ENCODE measurements at regions not wholly inside any gene's neighbourhood (a gene's known extent, or its start where the extent isn't known, plus 50 kb on each side); places are given as distances from the start of the nearest gene placed in this dataset.

DNA sequence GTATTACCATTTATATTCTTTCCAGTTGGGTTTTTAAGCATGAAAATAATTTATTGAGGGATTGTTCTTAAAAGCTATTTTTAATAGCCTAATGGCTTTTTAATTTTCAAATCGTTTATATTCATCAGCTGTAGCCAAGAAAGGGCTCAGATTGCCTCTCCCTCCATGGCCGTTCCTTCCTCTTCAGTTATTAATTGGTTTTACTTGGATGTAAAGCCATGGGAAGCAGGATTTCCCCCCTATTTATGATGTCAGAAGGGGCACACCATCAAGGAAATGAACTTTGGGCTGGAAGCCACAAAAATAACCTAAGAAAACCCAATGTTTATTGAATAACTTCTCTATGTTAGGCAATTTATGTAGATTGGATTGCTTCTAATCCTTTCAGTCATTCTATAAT, 656.3 kb downstream of the TYW1 start:
- Mint-ChIP-seq H3K4me3 (no peak overlapping the region), H3K4me1 (ENCODE audit: unreplicated experiment) (peaks cover 14% of the 10 kb centered on the region), H3K27ac (no peak overlapping the region), H3K27me3 (no peaks in the 10 kb centered on the region), H3K36me3 (no peaks in the 10 kb centered on the region), H3K9me3 (no peaks in the 10 kb centered on the region)
- TF ChIP-seq, protein P1, sequence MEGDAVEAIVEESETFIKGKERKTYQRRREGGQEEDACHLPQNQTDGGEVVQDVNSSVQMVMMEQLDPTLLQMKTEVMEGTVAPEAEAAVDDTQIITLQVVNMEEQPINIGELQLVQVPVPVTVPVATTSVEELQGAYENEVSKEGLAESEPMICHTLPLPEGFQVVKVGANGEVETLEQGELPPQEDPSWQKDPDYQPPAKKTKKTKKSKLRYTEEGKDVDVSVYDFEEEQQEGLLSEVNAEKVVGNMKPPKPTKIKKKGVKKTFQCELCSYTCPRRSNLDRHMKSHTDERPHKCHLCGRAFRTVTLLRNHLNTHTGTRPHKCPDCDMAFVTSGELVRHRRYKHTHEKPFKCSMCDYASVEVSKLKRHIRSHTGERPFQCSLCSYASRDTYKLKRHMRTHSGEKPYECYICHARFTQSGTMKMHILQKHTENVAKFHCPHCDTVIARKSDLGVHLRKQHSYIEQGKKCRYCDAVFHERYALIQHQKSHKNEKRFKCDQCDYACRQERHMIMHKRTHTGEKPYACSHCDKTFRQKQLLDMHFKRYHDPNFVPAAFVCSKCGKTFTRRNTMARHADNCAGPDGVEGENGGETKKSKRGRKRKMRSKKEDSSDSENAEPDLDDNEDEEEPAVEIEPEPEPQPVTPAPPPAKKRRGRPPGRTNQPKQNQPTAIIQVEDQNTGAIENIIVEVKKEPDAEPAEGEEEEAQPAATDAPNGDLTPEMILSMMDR (conservative IDR thresholded peaks at IDR 0.05), result no peak
- DNase-seq (ENCODE audit: extremely low spot score, unreplicated experiment), result no peak

DNA sequence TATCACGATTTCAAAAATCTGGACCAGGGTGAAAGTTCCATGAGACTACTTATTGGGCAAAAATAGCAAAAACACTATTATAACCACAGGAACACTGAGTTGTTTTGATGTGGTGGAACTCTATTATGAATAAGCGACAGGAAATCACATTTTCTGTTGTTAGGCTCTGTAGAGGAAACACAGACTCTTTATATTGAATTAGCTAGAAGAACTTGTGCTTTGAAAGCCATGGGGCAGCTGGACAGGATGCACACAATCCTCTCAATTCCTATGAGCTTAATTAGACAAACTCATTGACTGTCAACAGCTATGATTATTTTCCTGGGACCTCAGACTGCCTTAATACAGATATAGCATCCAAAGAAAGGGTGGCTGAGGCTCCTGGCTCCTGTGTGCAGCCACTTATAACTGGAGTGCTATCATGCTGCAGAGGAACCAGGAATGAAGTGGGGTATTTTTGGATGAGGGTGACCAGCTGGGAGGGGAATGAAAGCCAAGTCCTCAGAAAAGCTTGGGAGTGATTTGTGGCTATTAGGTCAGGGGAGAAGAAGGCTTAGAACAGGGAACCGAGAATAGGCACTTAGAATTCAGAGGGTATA, 657.3 kb downstream of the TYW1 start:
- Mint-ChIP-seq H3K9me3 (no peaks in the 10 kb centered on the region), H3K4me3 (no peak overlapping the region), H3K27ac (no peak overlapping the region), H3K36me3 (no peaks in the 10 kb centered on the region), H3K27me3 (no peaks in the 10 kb centered on the region), H3K4me1 (ENCODE audit: unreplicated experiment) (peaks cover 14% of the 10 kb centered on the region)
- TF ChIP-seq, protein P1 (conservative IDR thresholded peaks at IDR 0.05), result no peak
- DNase-seq (ENCODE audit: extremely low spot score, unreplicated experiment), result no peak

DNA sequence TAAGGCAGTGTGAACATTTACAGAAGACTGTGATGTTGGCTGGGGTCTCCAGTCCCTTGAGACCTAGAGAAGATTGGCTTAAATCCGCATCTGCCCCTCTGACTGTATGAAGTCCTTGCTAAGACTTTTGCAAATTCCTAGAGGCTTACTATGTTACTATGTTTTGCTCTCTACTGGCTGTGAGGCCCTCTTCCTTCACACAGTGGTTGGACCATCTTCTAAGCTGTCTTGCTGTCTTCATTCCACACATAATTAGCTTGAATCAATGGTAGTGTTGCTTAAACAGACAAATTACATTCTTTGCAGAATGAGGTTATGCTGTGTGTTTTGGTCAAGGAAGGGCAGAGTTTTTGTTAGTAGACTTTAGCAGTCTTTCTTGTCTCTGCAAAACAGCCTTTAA, 658.0 kb downstream of the TYW1 start:
- TF ChIP-seq, protein P1 (conservative IDR thresholded peaks at IDR 0.05), result no peak
- H3K4me1 Mint-ChIP-seq (ENCODE audit: unreplicated experiment), result peaks cover 14% of the 10 kb centered on the region
- no peak for DNase-seq (ENCODE audit: extremely low spot score, unreplicated experiment)
- peaks cover under 1% of the 10 kb centered on the region for H3K27me3 Mint-ChIP-seq
- H3K36me3 Mint-ChIP-seq, result no peaks in the 10 kb centered on the region
- H3K27ac Mint-ChIP-seq, result no peak overlapping the region
- no peak overlapping the region for H3K4me3 Mint-ChIP-seq
- no peaks in the 10 kb centered on the region for H3K9me3 Mint-ChIP-seq

DNA sequence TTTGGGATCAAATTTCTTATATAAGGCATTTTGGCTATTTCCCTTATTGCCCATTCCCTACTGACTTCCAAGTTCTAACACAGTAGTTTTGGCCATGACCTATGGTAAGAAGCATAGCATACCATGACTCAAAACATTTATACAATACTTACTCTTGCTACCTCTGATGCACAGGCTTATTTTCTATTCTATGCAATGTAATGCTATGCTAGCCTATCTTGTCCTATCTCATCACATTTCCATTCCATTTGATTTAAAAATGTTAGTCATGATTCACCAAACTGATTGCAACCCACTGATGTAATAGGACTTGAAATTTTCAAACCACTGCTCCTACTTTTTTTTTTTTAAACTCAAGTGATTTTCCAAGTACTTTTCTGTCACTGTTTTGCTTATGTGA, 658.5 kb downstream of the TYW1 start:
- Mint-ChIP-seq H3K27me3 (peaks cover 2% of the 10 kb centered on the region), H3K36me3 (no peaks in the 10 kb centered on the region), H3K4me3 (no peak overlapping the region), H3K27ac (no peak overlapping the region), H3K9me3 (no peaks in the 10 kb centered on the region), H3K4me1 (ENCODE audit: unreplicated experiment) (peaks cover 14% of the 10 kb centered on the region)
- TF ChIP-seq, protein P1 (conservative IDR thresholded peaks at IDR 0.05), result no peak
- no peak for DNase-seq (ENCODE audit: extremely low spot score, unreplicated experiment)

DNA sequence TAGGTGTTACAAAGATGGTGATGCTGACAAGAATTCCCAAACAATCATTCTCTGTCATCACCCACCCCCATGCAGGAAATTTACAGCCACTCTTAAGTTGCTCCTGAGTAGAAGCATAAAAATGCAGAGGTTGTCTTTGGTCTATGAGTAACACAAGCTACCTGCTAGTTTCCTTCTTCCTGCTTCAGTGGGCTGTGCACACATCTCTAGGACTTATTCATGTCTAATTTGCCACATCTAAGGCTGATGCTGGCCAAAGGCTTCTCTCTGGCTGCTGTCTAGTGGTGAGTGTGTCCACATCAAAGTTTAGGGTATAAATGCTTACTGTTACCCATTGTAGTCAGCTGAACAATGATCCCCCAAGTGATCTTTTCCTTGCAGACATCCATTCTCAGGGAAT, 662.5 kb downstream of the TYW1 start:
- H3K27me3 Mint-ChIP-seq, result peaks cover 2% of the 10 kb centered on the region
- H3K4me1 Mint-ChIP-seq (ENCODE audit: unreplicated experiment), result peaks cover 14% of the 10 kb centered on the region
- H3K36me3 Mint-ChIP-seq, result no peaks in the 10 kb centered on the region
- no peak for DNase-seq (ENCODE audit: extremely low spot score, unreplicated experiment)
- peaks cover 5% of the 10 kb centered on the region for H3K9me3 Mint-ChIP-seq
- no peak overlapping the region for H3K27ac Mint-ChIP-seq
- TF ChIP-seq, protein P1 (conservative IDR thresholded peaks at IDR 0.05), result no peak
- H3K4me3 Mint-ChIP-seq, result no peak overlapping the region

DNA sequence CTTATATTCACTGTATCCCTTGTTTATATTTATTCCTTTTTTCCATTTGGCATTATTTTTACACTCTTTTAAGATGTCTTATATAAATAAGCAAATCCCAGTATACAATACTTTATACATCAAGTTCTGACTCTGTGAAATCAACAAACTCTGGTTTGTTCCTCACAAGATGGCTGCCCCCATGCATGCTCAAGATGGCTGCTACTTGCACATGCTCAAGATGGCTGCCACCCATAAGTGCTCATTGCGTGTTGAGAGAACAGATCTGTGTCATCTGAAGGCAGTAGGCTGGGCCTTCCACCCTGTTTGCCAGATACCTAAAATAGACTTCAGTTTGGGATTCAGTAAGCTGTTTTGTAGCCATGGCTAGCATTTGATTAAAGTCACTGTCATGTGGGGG, 666.2 kb downstream of the TYW1 start:
- H3K36me3 Mint-ChIP-seq, result no peaks in the 10 kb centered on the region
- peaks cover 2% of the 10 kb centered on the region for H3K27me3 Mint-ChIP-seq
- H3K4me3 Mint-ChIP-seq, result no peak overlapping the region
- no peak overlapping the region for H3K27ac Mint-ChIP-seq
- peaks cover 5% of the 10 kb centered on the region for H3K4me1 Mint-ChIP-seq (ENCODE audit: unreplicated experiment)
- DNase-seq (ENCODE audit: extremely low spot score, unreplicated experiment), result no peak
- TF ChIP-seq, protein P1 (conservative IDR thresholded peaks at IDR 0.05), result no peak
- peaks cover 5% of the 10 kb centered on the region for H3K9me3 Mint-ChIP-seq

Measured in type B pancreatic cell (in vitro differentiated cells).